ENCODE measurements at regions not wholly inside any gene's neighbourhood (a gene's known extent, or its start where the extent isn't known, plus 50 kb on each side); places are given as distances from the start of the nearest gene placed in this dataset.

DNA sequence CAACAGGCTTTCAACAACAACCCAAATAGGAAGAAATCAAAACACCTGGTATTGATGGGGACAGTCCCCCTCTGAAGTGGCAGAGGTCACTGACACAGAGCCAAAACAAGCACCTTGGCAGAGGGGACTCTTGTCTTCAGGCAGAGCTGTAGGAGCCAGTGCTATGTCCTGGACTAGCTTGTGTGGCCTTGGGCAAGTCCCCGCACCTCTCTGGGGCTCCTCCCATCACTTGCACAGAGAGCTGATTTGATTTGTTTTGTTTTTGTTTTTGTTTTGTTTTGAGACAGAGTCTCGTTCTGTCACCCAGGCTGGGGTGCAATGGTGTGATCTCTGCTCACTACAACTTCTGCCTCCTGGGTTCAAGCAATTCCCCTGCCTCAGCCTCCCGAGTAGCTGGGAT lies 100.8 kb downstream of the C9orf50 start:
- H3K9me3 ChIP-seq (ENCODE audit: control insufficient read depth in 2 of 2, low read length in 2 of 2) = no peaks in the 10 kb centered on the region
- H3K27me3 ChIP-seq (ENCODE audit: control insufficient read depth in 1 of 2, insufficient read depth in 2 of 2, low read length in 2 of 2) = no peaks in the 10 kb centered on the region
- H3K9ac ChIP-seq (ENCODE audit: low read length in 2 of 2) = no peak overlapping the region
- H3K27ac ChIP-seq (ENCODE audit: low read length) = no peak overlapping the region
- no peaks in the 10 kb centered on the region for H3K36me3 ChIP-seq (ENCODE audit: control insufficient read depth in 2 of 2, insufficient read depth in 2 of 2, low read length in 2 of 2)
- no peaks in the 10 kb centered on the region for H3K4me1 ChIP-seq (ENCODE audit: control insufficient read depth, insufficient read depth, low read length)
- no peak overlapping the region for H3K4me3 ChIP-seq (ENCODE audit: low read length in 2 of 2)

DNA sequence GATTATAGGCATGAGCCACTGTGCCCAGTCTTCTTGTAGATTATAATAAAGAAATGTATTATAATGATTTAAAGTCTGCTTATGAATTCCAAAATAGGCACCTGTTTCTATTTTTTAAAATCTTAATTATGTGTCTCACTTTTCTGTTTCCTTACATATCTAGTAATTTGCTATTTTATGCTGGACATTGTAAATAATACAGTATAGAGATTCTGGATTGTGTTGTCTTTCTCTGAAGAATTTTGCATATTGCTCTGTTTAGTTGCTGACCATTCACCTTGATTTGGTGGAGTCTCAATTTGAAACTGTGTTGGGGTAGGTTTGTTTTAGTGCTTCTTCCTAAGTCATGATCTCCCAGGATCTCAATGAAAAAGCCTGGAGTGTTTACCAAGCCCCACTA lies 102.8 kb downstream of the C9orf50 start:
- Histone ChIP-seq H3K9me3 (ENCODE audit: control insufficient read depth in 2 of 2, low read length in 2 of 2) (peaks cover 4 to 6% of the 10 kb centered on the region in 2 donors), H3K27me3 (ENCODE audit: control insufficient read depth in 1 of 2, insufficient read depth in 2 of 2, low read length in 2 of 2) (no peaks in the 10 kb centered on the region), H3K9ac (ENCODE audit: low read length in 2 of 2) (no peak overlapping the region), H3K4me3 (ENCODE audit: low read length in 2 of 2) (no peak overlapping the region), H3K27ac (ENCODE audit: low read length) (no peak overlapping the region), H3K4me1 (ENCODE audit: control insufficient read depth, insufficient read depth, low read length) (no peaks in the 10 kb centered on the region), H3K36me3 (ENCODE audit: control insufficient read depth in 2 of 2, insufficient read depth in 2 of 2, low read length in 2 of 2) (no peaks in the 10 kb centered on the region)

DNA sequence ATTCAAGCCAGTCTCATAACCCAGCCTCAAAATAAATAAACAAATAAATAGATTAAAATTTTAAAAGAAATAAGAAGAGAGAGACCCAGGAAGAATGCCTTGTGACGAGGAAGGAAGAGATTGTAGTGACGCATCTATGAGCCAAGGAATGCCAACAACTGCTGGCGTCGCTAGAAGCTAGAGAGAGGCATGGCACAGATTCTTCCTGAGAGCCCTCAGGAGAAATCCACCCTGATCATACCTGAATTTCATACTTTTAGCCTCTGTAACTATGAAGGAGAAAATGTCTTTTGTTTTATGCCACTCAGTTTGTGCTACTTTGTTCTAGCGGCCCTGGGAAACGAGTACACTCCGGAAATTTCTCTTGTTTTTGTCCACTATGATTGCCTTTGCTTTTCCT lies 103.9 kb downstream of the C9orf50 start:
- Histone ChIP-seq H3K4me1 (ENCODE audit: control insufficient read depth, insufficient read depth, low read length) (no peaks in the 10 kb centered on the region), H3K36me3 (ENCODE audit: control insufficient read depth in 2 of 2, insufficient read depth in 2 of 2, low read length in 2 of 2) (no peaks in the 10 kb centered on the region), H3K9me3 (ENCODE audit: control insufficient read depth in 2 of 2, low read length in 2 of 2) (peaks cover 4 to 6% of the 10 kb centered on the region in 2 donors), H3K27me3 (ENCODE audit: control insufficient read depth in 1 of 2, insufficient read depth in 2 of 2, low read length in 2 of 2) (no peaks in the 10 kb centered on the region), H3K9ac (ENCODE audit: low read length in 2 of 2) (no peak overlapping the region), H3K4me3 (ENCODE audit: low read length in 2 of 2) (no peak overlapping the region), H3K27ac (ENCODE audit: low read length) (no peak overlapping the region)

GRCh38 chr9:129514891-129515290 lies 106.0 kb downstream of the C9orf50 start:
- Histone ChIP-seq H3K27me3 (ENCODE audit: control insufficient read depth in 1 of 2, insufficient read depth in 2 of 2, low read length in 2 of 2) (no peaks in the 10 kb centered on the region), H3K27ac (ENCODE audit: low read length) (no peak overlapping the region), H3K4me3 (ENCODE audit: low read length in 2 of 2) (no peak overlapping the region), H3K4me1 (ENCODE audit: control insufficient read depth, insufficient read depth, low read length) (no peaks in the 10 kb centered on the region), H3K9me3 (ENCODE audit: control insufficient read depth in 2 of 2, low read length in 2 of 2) (peaks cover 4 to 12% of the 10 kb centered on the region in 2 donors), H3K9ac (ENCODE audit: low read length in 2 of 2) (no peak overlapping the region), H3K36me3 (ENCODE audit: control insufficient read depth in 2 of 2, insufficient read depth in 2 of 2, low read length in 2 of 2) (no peaks in the 10 kb centered on the region)

- Histone ChIP-seq H3K9me3 (ENCODE audit: control insufficient read depth in 2 of 2, low read length in 2 of 2) (peaks cover 4 to 12% of the 10 kb centered on the region in 2 donors), H3K36me3 (ENCODE audit: control insufficient read depth in 2 of 2, insufficient read depth in 2 of 2, low read length in 2 of 2) (no peaks in the 10 kb centered on the region), H3K4me3 (ENCODE audit: low read length in 2 of 2) (no peak overlapping the region), H3K27ac (ENCODE audit: low read length) (no peak overlapping the region), H3K27me3 (ENCODE audit: control insufficient read depth in 1 of 2, insufficient read depth in 2 of 2, low read length in 2 of 2) (no peaks in the 10 kb centered on the region), H3K4me1 (ENCODE audit: control insufficient read depth, insufficient read depth, low read length) (no peaks in the 10 kb centered on the region), H3K9ac (ENCODE audit: low read length in 2 of 2) (no peak overlapping the region)
Observed at GRCh38 chr9:129514497-129514867, 106.4 kb downstream of the C9orf50 start.

DNA sequence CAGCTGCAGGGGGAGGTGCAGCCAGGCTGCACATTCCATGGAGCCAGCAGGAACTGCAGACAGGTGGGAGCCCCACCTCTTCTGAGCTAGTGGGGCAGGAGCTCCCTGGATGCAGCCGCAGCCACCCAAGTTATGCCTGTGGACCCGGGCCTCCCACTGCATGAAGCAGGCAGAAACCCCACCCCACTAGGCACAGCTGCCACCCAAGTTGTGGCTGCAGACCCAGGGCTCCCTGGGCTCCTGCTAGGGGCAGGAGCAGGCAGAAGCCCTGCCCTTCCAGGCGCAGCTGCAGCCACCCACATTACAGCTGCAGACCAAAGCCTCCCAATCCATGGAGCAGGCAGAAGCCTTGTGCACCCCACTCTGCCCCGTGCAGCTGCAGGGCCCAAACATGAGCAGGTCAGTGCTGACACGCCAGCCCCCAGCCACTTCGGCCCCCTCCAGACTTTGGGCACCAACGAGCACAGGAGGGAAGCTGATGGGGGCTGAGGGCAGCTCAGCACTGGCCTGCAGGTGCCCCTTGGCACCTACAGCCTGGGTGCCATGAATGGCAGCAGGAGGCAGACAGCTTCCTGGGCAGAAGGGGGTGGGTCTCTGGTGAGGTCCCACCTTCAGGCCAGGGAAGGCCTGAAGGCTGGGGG lies 106.9 kb downstream of the C9orf50 start:
- H3K4me3 ChIP-seq (ENCODE audit: low read length in 2 of 2) = no peak overlapping the region
- H3K9me3 ChIP-seq (ENCODE audit: control insufficient read depth in 2 of 2, low read length in 2 of 2) = peaks cover 4 to 12% of the 10 kb centered on the region in 2 donors
- no peaks in the 10 kb centered on the region for H3K27me3 ChIP-seq (ENCODE audit: control insufficient read depth in 1 of 2, insufficient read depth in 2 of 2, low read length in 2 of 2)
- H3K36me3 ChIP-seq (ENCODE audit: control insufficient read depth in 2 of 2, insufficient read depth in 2 of 2, low read length in 2 of 2) = no peaks in the 10 kb centered on the region
- H3K9ac ChIP-seq (ENCODE audit: low read length in 2 of 2) = no peak overlapping the region
- no peak overlapping the region for H3K27ac ChIP-seq (ENCODE audit: low read length)
- H3K4me1 ChIP-seq (ENCODE audit: control insufficient read depth, insufficient read depth, low read length) = no peaks in the 10 kb centered on the region

DNA sequence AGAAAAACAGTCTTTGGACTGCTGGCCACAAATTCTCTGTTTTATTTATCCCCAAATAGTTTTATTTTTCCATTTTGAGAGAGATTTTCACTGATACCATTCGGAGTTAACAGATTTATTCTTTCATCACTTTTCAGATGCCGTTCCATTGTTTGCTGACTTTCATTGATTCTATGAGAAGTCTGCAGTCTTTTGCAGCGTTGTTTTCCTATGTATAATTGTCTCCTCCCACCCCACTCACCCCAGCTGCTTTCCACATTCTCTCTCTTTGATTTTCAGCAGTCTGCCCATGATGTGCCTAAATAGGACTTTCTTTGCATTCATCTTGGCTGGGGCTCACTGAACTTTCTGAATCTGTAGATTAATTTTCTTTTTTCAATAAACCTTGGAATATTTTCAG lies 107.6 kb downstream of the C9orf50 start:
- no peak overlapping the region for H3K4me3 ChIP-seq (ENCODE audit: low read length in 2 of 2)
- H3K27me3 ChIP-seq (ENCODE audit: control insufficient read depth in 1 of 2, insufficient read depth in 2 of 2, low read length in 2 of 2) = no peaks in the 10 kb centered on the region
- H3K36me3 ChIP-seq (ENCODE audit: control insufficient read depth in 2 of 2, insufficient read depth in 2 of 2, low read length in 2 of 2) = no peaks in the 10 kb centered on the region
- H3K4me1 ChIP-seq (ENCODE audit: control insufficient read depth, insufficient read depth, low read length) = no peaks in the 10 kb centered on the region
- H3K9ac ChIP-seq (ENCODE audit: low read length in 2 of 2) = no peak overlapping the region
- no peak overlapping the region for H3K27ac ChIP-seq (ENCODE audit: low read length)
- peaks cover 4 to 12% of the 10 kb centered on the region in 2 donors for H3K9me3 ChIP-seq (ENCODE audit: control insufficient read depth in 2 of 2, low read length in 2 of 2)

GRCh38 chr9:129511285-129511900 lies 109.5 kb downstream of the C9orf50 start:
- H3K36me3 ChIP-seq (ENCODE audit: control insufficient read depth in 2 of 2, insufficient read depth in 2 of 2, low read length in 2 of 2) = no peaks in the 10 kb centered on the region

DNA sequence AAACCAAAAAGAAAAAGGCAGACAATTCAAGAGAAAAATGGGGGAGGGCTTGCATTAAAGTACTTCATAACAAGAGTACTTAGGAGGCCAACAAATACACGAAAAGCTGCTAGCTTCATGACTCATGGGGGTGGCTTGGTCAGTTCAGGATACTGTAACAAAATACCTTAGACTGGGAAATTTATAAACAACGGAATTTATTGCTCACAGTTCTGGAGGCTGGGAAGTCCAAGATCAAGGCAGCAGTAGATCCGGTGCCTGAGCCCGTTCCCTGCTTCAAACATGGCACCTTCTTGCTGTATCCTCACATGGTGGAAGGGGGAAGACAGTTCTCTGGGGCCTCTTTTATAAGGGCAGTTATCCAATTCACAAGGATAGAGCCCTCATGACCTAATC lies 111.4 kb downstream of the C9orf50 start:
- Histone ChIP-seq H3K27ac (ENCODE audit: low read length) (no peak overlapping the region), H3K27me3 (ENCODE audit: control insufficient read depth in 1 of 2, insufficient read depth in 2 of 2, low read length in 2 of 2) (no peaks in the 10 kb centered on the region), H3K4me3 (ENCODE audit: low read length in 2 of 2) (no peak overlapping the region), H3K4me1 (ENCODE audit: control insufficient read depth, insufficient read depth, low read length) (no peaks in the 10 kb centered on the region), H3K9ac (ENCODE audit: low read length in 2 of 2) (no peak overlapping the region), H3K36me3 (ENCODE audit: control insufficient read depth in 2 of 2, insufficient read depth in 2 of 2, low read length in 2 of 2) (peaks cover 0 to 3% of the 10 kb centered on the region in 2 donors), H3K9me3 (ENCODE audit: control insufficient read depth in 2 of 2, low read length in 2 of 2) (peaks cover 4 to 12% of the 10 kb centered on the region in 2 donors)

More at GRCh38 chr9:129511285-129511900, 109.5 kb downstream of the C9orf50 start:
- Histone ChIP-seq H3K27me3 (ENCODE audit: control insufficient read depth in 1 of 2, insufficient read depth in 2 of 2, low read length in 2 of 2) (no peaks in the 10 kb centered on the region), H3K4me1 (ENCODE audit: control insufficient read depth, insufficient read depth, low read length) (no peaks in the 10 kb centered on the region), H3K27ac (ENCODE audit: low read length) (no peak overlapping the region), H3K9me3 (ENCODE audit: control insufficient read depth in 2 of 2, low read length in 2 of 2) (peaks cover 4 to 12% of the 10 kb centered on the region in 2 donors), H3K9ac (ENCODE audit: low read length in 2 of 2) (no peak overlapping the region), H3K4me3 (ENCODE audit: low read length in 2 of 2) (no peak overlapping the region)

GRCh38 chr9:129507805-129508204 lies 113.1 kb downstream of the C9orf50 start:
- H3K27ac ChIP-seq (ENCODE audit: low read length) = no peak overlapping the region
- H3K4me3 ChIP-seq (ENCODE audit: low read length in 2 of 2) = no peak overlapping the region
- H3K9ac ChIP-seq (ENCODE audit: low read length in 2 of 2) = no peak overlapping the region
- no peaks in the 10 kb centered on the region for H3K27me3 ChIP-seq (ENCODE audit: control insufficient read depth in 1 of 2, insufficient read depth in 2 of 2, low read length in 2 of 2)
- peaks cover 4% of the 10 kb centered on the region for H3K4me1 ChIP-seq (ENCODE audit: control insufficient read depth, insufficient read depth, low read length)
- peaks cover 0 to 6% of the 10 kb centered on the region in 2 donors for H3K9me3 ChIP-seq (ENCODE audit: control insufficient read depth in 2 of 2, low read length in 2 of 2)
- peaks cover 8 to 13% of the 10 kb centered on the region in 2 donors for H3K36me3 ChIP-seq (ENCODE audit: control insufficient read depth in 2 of 2, insufficient read depth in 2 of 2, low read length in 2 of 2)

DNA sequence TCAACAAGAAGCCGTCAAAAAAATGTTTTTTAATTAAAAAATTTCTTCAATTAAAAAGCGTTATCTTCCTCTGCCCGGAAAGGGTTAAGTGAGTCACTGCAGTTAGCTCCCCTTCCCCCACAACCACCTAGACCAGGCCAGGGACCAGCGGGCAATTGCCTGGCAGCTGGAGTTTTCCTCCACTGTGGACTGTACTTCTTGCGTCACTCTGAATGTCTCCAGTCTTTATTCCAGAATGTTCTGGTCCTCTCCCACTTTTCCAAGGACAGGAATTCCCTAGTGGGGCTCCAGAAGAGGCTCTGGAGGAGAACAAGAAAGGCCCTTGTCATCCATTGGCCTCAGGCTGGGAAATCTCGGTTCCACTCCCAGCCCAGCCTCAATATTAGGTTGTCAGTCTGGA lies 114.0 kb downstream of the C9orf50 start:
- H3K27me3 ChIP-seq (ENCODE audit: control insufficient read depth in 1 of 2, insufficient read depth in 2 of 2, low read length in 2 of 2) = no peaks in the 10 kb centered on the region
- H3K4me3 ChIP-seq (ENCODE audit: low read length in 2 of 2) = no peak overlapping the region
- H3K4me1 ChIP-seq (ENCODE audit: control insufficient read depth, insufficient read depth, low read length) = peaks cover 4% of the 10 kb centered on the region
- no peak overlapping the region for H3K9ac ChIP-seq (ENCODE audit: low read length in 2 of 2)
- peaks cover 0 to 6% of the 10 kb centered on the region in 2 donors for H3K9me3 ChIP-seq (ENCODE audit: control insufficient read depth in 2 of 2, low read length in 2 of 2)
- H3K36me3 ChIP-seq (ENCODE audit: control insufficient read depth in 2 of 2, insufficient read depth in 2 of 2, low read length in 2 of 2) = peaks cover 8 to 13% of the 10 kb centered on the region in 2 donors
- no peak overlapping the region for H3K27ac ChIP-seq (ENCODE audit: low read length)

All from stomach smooth muscle (tissue), 2 donors.